Esophagus muscularis mucosa (tissue), 4 donors: ENCODE measurements at regions not wholly inside any gene's neighbourhood (a gene's known extent, or its start where the extent isn't known, plus 50 kb on each side); places are given as distances from the start of the nearest gene placed in this dataset.

Experiments
- EP300 ChIP-seq: sonication (generic); formaldehyde crosslinking; IDR thresholded peaks from one replicate; pipeline ENCODE4 v1.6.1; 2017; ENCODE audit warnings: antibody characterized with exemption
- POLR2A ChIP-seq: fragments of 450-650 bp; IDR thresholded peaks from one replicate; pipeline ENCODE4 v1.6.1; 2017; ENCODE audit warnings: antibody characterized with exemption, moderate library complexity, mild to moderate bottlenecking, low read depth
- TF ChIP-seq, protein P1 (sequence below), 3 experiments: fragments of 200-600 bp in 2 of 3; fragments of 450-650 bp in 1 of 3; sonication (generic) in 2 of 3; IDR thresholded peaks; one replicate each; pipeline ENCODE4 v1.5.1; 2017 to 2019; ENCODE audit warnings: antibody characterized with exemption in 3 of 3, mild to moderate bottlenecking in 2 of 3, moderate library complexity in 1 of 3

DNA sequence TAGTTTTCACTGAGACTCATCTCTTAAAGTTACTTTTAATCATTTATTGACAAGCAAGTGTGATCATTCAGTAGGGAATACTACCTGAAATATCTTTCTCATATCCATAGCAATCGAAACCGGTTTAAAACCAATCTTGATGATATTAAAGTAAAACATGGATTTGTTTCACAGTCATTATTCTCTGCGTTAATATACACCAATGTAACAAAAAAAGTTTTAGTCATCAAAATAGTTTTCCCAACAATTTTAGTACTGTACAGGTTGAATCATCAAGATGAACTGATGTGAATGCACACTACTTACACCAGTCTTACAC is 137.0 kb upstream of the KRAS start:
- TF ChIP-seq, protein P1, sequence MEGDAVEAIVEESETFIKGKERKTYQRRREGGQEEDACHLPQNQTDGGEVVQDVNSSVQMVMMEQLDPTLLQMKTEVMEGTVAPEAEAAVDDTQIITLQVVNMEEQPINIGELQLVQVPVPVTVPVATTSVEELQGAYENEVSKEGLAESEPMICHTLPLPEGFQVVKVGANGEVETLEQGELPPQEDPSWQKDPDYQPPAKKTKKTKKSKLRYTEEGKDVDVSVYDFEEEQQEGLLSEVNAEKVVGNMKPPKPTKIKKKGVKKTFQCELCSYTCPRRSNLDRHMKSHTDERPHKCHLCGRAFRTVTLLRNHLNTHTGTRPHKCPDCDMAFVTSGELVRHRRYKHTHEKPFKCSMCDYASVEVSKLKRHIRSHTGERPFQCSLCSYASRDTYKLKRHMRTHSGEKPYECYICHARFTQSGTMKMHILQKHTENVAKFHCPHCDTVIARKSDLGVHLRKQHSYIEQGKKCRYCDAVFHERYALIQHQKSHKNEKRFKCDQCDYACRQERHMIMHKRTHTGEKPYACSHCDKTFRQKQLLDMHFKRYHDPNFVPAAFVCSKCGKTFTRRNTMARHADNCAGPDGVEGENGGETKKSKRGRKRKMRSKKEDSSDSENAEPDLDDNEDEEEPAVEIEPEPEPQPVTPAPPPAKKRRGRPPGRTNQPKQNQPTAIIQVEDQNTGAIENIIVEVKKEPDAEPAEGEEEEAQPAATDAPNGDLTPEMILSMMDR (IDR thresholded peaks at IDR 0.05) = no peak
- TF ChIP-seq POLR2A (no peak), EP300 (no peak)
